CD4-positive, alpha-beta T cell (primary cell): ENCODE measurements at regions not wholly inside any gene's neighbourhood (a gene's known extent, or its start where the extent isn't known, plus 50 kb on each side); places are given as distances from the start of the nearest gene placed in this dataset.

Source experiments
- ATAC-seq: fragments of 200-7000 bp; cut with Tn5 transposase; one replicate; pipeline ENCODE4 v1.10.0; 2022; ENCODE audit warnings: mild to moderate bottlenecking; ENCODE audit not compliant: poor library complexity
- CTCF ChIA-PET: fragments of 350-600 bp; sonication (Branson Sonifier 250); formaldehyde crosslinking; loops from one replicate; lab custom pipeline; 2021; ENCODE audit warnings: antibody characterized with exemption, inconsistent platforms; lab: Charles Lee
- POLR2A ChIA-PET: fragments of 350-600 bp; sonication (Branson Sonifier 250); formaldehyde crosslinking; loops from one replicate; lab custom pipeline; 2021; ENCODE audit warnings: antibody characterized with exemption, inconsistent platforms; lab: Charles Lee
- DNase-seq, 14 experiments: peaks; one replicate each; pipeline ENCODE4 v3.0.0-alpha.2; 2013 to 2020; ENCODE audit warnings: mixed read lengths in 2 of 14
- H3K27ac ChIP-seq, 2 donors: one replicate each; pipeline versions ENCODE4 v1.5.1 to v1.7.0; 2013; ENCODE audit warnings: low read length in 2 of 2, low read depth in 1 of 2, mild to moderate bottlenecking in 1 of 2
- H3K27me3 ChIP-seq, 2 experiments: 1 replicate in 1 of 2; 2 replicates in 1 of 2; pipeline versions ENCODE4 v1.6.1 to v1.7.0; 2013; ENCODE audit warnings: low read length in 2 of 2, control low read depth in 1 of 2, mild to moderate bottlenecking in 1 of 2, moderate library complexity in 1 of 2; ENCODE audit not compliant: insufficient read depth in 2 of 2, control insufficient read depth in 1 of 2
- H3K36me3 ChIP-seq: one replicate; pipeline ENCODE4 v1.6.1; 2013; ENCODE audit warnings: low read length, control low read depth; ENCODE audit not compliant: insufficient read depth
- H3K4me1 ChIP-seq: one replicate; pipeline ENCODE4 v1.6.1; 2013; ENCODE audit warnings: low read length, control low read depth; ENCODE audit not compliant: insufficient read depth
- H3K4me3 ChIP-seq: one replicate; pipeline ENCODE4 v1.5.1; 2013; ENCODE audit warnings: mild to moderate bottlenecking, low read length, moderate library complexity
- H3K9me3 ChIP-seq, 2 experiments: 1 replicate in 1 of 2; 2 replicates in 1 of 2; pipeline versions ENCODE4 v1.6.1 to v1.7.0; 2013; ENCODE audit warnings: low read length in 2 of 2, mild to moderate bottlenecking in 2 of 2, control low read depth in 1 of 2, moderate library complexity in 1 of 2; ENCODE audit not compliant: control insufficient read depth in 1 of 2, insufficient read depth in 1 of 2
- H3K27ac Mint-ChIP-seq: one replicate; pipeline ENCODE4 v1.8.0; 2020; ENCODE audit warnings: mixed read lengths
- H3K27me3 Mint-ChIP-seq: one replicate; pipeline ENCODE4 v1.8.0; 2021; ENCODE audit warnings: mixed read lengths
- H3K36me3 Mint-ChIP-seq: one replicate; pipeline ENCODE4 v1.8.0; 2021; ENCODE audit warnings: low read depth, mixed read lengths
- H3K4me1 Mint-ChIP-seq: one replicate; pipeline ENCODE4 v1.8.0; 2021; ENCODE audit warnings: low read depth, mixed read lengths
- H3K4me3 Mint-ChIP-seq: one replicate; pipeline ENCODE4 v1.8.0; 2020; ENCODE audit warnings: mild to moderate bottlenecking, mixed read lengths
- H3K9me3 Mint-ChIP-seq: one replicate; pipeline ENCODE4 v1.8.0; 2020; ENCODE audit warnings: mixed read lengths
- CTCF ChIP-seq: fragments of 200-600 bp; IDR thresholded peaks from one replicate; pipeline ENCODE4 v1.8.0; 2022; ENCODE audit warnings: antibody characterized with exemption, mild to moderate bottlenecking
- intact Hi-C, 2 experiments: fragments of 100-400 bp; cut with DNase I in 1 of 2; cut with micrococcal nuclease in 1 of 2; formaldehyde crosslinking; loops; one replicate each; pipeline versions ENCODE4 v1.15.1 to v1.9.0; 2023 to 2025; cut with DNase I, micrococcal nuclease

GRCh38 chr6:80480421-80481157 lies 374.1 kb downstream of the BCKDHB start:
- POLR2A ChIA-PET = no interaction called here
- H3K4me1 Mint-ChIP-seq = no peaks in the 10 kb centered on the region
- no peaks in the 10 kb centered on the region for H3K4me1 ChIP-seq
- ATAC-seq (no peak), DNase-seq (no peak)
- H3K27ac ChIP-seq = no peak overlapping the region
- no peaks in the 10 kb centered on the region for H3K27me3 ChIP-seq
- H3K36me3 ChIP-seq = no peaks in the 10 kb centered on the region
- CTCF ChIA-PET = no interaction called here
- H3K9me3 ChIP-seq = no peaks in the 10 kb centered on the region
- peaks cover 5% of the 10 kb centered on the region for H3K27me3 Mint-ChIP-seq
- no peak overlapping the region for H3K27ac Mint-ChIP-seq
- no peaks in the 10 kb centered on the region for H3K36me3 Mint-ChIP-seq
- no peak overlapping the region for H3K4me3 ChIP-seq
- no peak overlapping the region for H3K4me3 Mint-ChIP-seq
- intact Hi-C loops = no loop called here
- no peaks in the 10 kb centered on the region for H3K9me3 Mint-ChIP-seq
- no peak for TF ChIP-seq CTCF

DNA sequence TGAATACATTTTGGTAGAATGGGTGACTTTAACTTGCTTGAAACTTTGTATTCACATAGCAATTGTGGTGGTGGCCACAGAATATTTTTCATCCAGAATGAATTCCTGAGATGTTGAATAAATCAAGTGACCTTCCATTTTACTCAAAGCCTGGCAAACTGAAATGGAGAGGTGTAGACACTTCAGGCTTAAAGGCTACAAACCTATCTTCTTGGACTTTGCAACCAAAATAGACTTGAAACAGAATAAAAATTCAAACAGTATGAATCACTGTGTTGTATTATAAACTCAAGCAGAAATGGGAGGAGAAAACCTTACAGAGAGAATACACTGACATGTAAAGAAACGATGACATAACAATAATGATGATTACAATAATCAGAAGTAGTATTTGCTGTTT lies 371.6 kb downstream of the BCKDHB start:
- ChIA-PET CTCF (no interaction called here), POLR2A (no interaction called here)
- DNase-seq = no peak
- no peak for ATAC-seq
- H3K27me3 ChIP-seq = no peaks in the 10 kb centered on the region
- Mint-ChIP-seq H3K4me3 (no peak overlapping the region), H3K27me3 (no peaks in the 10 kb centered on the region), H3K4me1 (no peaks in the 10 kb centered on the region), H3K9me3 (no peaks in the 10 kb centered on the region), H3K36me3 (no peaks in the 10 kb centered on the region), H3K27ac (no peak overlapping the region)
- H3K27ac ChIP-seq = no peak overlapping the region
- H3K4me1 ChIP-seq = no peaks in the 10 kb centered on the region
- no peak overlapping the region for H3K4me3 ChIP-seq
- intact Hi-C loops = no loop called here
- TF ChIP-seq CTCF = no peak
- H3K36me3 ChIP-seq = no peaks in the 10 kb centered on the region
- H3K9me3 ChIP-seq = no peaks in the 10 kb centered on the region

- Histone ChIP-seq H3K4me1 (no peaks in the 10 kb centered on the region), H3K9me3 (no peaks in the 10 kb centered on the region), H3K4me3 (no peak overlapping the region), H3K36me3 (no peaks in the 10 kb centered on the region), H3K27me3 (no peaks in the 10 kb centered on the region), H3K27ac (no peak overlapping the region)
- no peak overlapping the region for H3K4me3 Mint-ChIP-seq
- no peak for TF ChIP-seq CTCF
- ATAC-seq = no peak
- no peak for DNase-seq
- H3K9me3 Mint-ChIP-seq = no peaks in the 10 kb centered on the region
- no peak overlapping the region for H3K27ac Mint-ChIP-seq
- CTCF ChIA-PET = no interaction called here
- H3K4me1 Mint-ChIP-seq = no peaks in the 10 kb centered on the region
- POLR2A ChIA-PET = no interaction called here
- no peaks in the 10 kb centered on the region for H3K36me3 Mint-ChIP-seq
- intact Hi-C loops = no loop called here
- no peaks in the 10 kb centered on the region for H3K27me3 Mint-ChIP-seq
Observed at GRCh38 chr6:80477591-80477990, 371.1 kb downstream of the BCKDHB start.
